GM12874 (cell line): ENCODE measurements at regions not wholly inside any gene's neighbourhood (a gene's known extent, or its start where the extent isn't known, plus 50 kb on each side); places are given as distances from the start of the nearest gene placed in this dataset.

ENCODE experiments used
- TF ChIP-seq, protein P1 (sequence below): IDR thresholded peaks from 2 replicates; pipeline ENCODE4 v1.5.1; 2011; ENCODE audit warnings: low read depth, mild to moderate bottlenecking, control low read depth, low read length, moderate library complexity; ENCODE audit not compliant: insufficient read depth

- TF ChIP-seq, protein P1, sequence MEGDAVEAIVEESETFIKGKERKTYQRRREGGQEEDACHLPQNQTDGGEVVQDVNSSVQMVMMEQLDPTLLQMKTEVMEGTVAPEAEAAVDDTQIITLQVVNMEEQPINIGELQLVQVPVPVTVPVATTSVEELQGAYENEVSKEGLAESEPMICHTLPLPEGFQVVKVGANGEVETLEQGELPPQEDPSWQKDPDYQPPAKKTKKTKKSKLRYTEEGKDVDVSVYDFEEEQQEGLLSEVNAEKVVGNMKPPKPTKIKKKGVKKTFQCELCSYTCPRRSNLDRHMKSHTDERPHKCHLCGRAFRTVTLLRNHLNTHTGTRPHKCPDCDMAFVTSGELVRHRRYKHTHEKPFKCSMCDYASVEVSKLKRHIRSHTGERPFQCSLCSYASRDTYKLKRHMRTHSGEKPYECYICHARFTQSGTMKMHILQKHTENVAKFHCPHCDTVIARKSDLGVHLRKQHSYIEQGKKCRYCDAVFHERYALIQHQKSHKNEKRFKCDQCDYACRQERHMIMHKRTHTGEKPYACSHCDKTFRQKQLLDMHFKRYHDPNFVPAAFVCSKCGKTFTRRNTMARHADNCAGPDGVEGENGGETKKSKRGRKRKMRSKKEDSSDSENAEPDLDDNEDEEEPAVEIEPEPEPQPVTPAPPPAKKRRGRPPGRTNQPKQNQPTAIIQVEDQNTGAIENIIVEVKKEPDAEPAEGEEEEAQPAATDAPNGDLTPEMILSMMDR = no peak
Observed at GRCh38 chr10:78109210-78109609, 75.5 kb downstream of the RPS24 start.

DNA sequence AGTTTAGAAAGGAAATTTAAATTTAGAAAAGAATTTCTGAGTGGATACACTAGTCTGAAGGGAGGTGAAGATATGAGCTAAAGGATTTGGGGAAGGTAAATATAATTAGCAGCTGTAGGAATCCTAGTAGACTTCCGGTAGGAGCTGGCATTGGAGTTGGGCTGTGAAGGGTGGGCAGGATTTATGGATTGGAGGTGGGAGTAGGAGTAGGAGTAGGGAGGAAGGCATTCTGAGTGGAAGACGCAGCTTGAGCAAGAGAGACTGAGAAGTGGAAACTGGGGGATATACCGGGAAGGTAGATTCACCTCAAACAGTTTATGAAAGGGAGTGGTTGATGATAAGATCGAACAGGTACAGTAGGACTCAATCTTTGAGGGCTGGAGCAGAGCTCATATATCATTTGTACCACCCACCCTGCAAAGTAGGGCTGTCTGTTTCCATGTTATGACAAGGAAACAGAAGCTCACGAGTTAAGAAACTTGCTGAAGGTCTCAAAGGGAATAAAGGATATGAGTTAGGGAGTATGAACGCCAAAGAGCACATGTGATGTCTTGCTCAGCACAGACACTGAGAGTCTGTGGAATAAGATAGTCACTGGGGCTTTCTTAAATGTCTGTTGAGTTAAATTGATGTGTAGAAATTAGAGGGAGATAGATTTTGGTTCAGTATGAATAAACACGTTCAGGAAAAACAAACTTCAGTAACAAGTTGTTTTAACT is 81.6 kb downstream of the RPS24 start:
- TF ChIP-seq, protein P1 = no peak

- TF ChIP-seq, protein P1 = no peak
Observed at GRCh38 chr10:78116361-78116760, 82.7 kb downstream of the RPS24 start.

DNA sequence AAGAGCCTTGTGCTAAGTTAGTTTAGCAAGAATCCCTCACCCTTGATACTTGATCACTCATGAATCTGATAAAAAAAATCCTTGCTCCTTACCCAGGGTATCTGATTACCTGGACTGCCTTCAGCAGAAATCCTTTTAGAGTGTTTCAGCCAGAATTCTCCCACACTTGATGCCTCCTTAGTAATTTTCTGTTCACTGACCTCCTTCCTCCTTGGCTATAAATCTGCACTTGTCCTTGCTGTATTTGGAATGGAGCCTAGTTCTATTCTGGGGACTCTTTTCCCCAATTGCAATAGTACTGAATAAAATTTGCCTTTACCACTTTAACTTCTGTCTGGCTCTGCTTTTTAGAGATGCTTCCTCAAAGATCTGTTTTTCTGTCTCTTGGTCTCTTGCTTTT is 84.9 kb downstream of the RPS24 start:
- TF ChIP-seq, protein P1 = no peak

- TF ChIP-seq, protein P1 = no peak
Observed at GRCh38 chr10:78121801-78122200, 88.1 kb downstream of the RPS24 start.

GRCh38 chr10:78124167-78124566 is 90.5 kb downstream of the RPS24 start:
- TF ChIP-seq, protein P1 = no peak

GRCh38 chr10:78129211-78129610 is 95.5 kb downstream of the RPS24 start:
- TF ChIP-seq, protein P1 = no peak
